HG02852 (cell line): ENCODE measurements at regions not wholly inside any gene's neighbourhood (a gene's known extent, or its start where the extent isn't known, plus 50 kb on each side); places are given as distances from the start of the nearest gene placed in this dataset.
"Not testable (repeated sequence)": the region's sequence is repeated elsewhere in the genome, so short reads cannot be mapped to it uniquely, and the experiment has no call there.

Experiments used
- ATAC-seq: cut with Tn5 transposase; IDR thresholded peaks from one replicate; pipeline ENCODE4 v1.9.1; 2021; ENCODE audit warnings: mild to moderate bottlenecking, moderate library complexity; ENCODE audit not compliant: unreplicated experiment

DNA sequence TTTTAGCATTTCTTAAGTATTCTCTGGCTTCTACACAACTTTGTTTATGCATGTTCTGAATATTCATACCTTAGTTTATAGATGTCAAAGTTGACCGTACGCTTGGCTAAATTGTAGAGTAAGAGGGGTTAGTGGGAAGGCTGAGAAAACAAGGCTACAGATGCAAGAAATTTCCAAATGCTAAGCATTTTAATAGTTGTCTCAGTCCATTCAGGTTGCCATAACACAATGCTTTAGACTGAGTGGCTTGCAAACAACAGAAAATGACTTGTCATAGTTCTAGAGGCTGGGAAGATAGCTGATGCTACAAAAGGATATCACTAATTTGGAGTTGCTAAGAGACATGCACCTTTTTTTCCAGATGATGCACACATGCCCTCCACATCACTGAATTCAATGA is 53.0 kb upstream of the C1QTNF3 start:
- not testable (repeated sequence) for ATAC-seq

DNA sequence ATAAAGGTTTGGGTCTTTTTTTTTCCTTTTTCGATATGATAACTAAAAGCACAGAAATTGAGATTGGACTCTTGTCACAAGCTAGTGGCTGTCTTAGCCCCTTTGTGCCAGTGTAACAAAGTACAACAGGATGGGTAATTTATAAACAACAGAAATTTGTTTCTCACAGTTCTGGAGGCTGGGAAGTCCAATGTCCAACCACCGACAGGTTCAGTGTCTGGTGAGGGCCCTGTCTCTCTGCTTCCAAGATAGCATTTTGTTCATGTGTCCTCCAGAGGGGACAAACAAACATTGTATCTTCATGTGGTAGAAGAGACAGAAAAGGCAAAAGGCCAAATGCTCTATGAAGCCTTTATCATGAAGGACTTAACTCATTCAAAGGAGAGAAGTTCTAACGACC is 56.9 kb upstream of the C1QTNF3 start:
- not testable (repeated sequence) for ATAC-seq

DNA sequence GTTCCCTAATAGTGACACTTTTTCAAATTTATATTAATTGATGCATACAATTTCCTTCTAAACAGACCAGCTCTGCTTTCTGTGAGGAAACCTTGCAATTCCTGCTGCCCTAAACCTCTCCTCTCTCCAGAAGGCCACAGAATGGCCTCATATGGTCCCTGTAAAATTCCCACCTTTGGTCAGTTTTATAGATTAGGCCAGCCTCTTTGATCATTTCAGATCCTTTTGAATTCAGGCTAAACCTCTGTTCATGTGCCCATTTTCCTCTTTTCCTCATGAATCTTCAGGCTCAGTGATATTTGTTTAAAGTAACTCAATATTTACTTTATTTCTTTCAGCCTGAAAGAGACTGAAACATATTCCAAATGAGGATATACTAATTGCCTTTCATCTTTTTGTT is 58.6 kb upstream of the C1QTNF3 start:
- ATAC-seq, result not testable (repeated sequence)

- ATAC-seq, result not testable (repeated sequence)
These were observed 65.9 kb upstream of the C1QTNF3 start for GRCh38 chr5:34108897-34109296.

GRCh38 chr5:34124280-34124679 is 81.3 kb upstream of the C1QTNF3 start:
- not testable (repeated sequence) for ATAC-seq

DNA sequence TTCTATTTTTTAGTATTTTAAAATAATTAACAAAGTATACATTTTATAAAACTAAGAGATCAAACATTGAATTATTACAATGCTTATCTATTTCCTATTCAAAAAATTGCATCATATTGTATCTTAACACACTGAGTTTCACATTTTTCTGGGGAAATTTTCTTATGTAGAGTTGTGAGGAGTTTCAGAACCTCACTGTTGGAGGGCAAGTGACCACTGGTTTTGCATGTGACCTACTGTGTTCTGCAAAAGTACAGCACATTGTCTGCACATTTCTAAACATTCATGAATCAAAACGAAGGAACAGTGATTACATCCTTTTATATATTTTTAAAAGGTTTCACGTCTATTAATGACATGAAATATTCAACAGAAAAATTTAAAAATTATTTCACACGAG is 82.3 kb upstream of the C1QTNF3 start:
- peak; percentile 90 for ATAC-seq

- not testable (repeated sequence) for ATAC-seq
These were observed 83.7 kb upstream of the C1QTNF3 start for GRCh38 chr5:34126741-34127140.

DNA sequence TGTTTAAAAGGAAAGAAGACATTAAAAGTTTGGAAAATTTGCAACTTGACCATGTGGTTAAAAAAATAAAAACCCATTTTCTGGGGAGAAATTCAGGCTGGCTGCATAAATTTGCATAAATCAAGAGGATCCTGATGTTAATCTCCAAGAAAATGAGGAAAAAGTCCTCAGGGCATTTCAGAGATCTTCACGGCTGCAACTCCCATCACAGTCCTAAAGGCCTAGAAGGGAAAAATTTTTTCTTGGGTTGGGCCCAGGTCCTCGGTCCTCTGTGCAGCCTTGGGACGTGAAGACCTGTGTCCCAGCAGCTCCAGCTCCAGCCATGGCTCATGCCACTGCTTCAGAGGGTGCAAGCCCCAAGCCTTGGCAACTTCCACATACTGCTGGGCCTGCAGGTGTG is 84.8 kb upstream of the C1QTNF3 start:
- not testable (repeated sequence) for ATAC-seq

DNA sequence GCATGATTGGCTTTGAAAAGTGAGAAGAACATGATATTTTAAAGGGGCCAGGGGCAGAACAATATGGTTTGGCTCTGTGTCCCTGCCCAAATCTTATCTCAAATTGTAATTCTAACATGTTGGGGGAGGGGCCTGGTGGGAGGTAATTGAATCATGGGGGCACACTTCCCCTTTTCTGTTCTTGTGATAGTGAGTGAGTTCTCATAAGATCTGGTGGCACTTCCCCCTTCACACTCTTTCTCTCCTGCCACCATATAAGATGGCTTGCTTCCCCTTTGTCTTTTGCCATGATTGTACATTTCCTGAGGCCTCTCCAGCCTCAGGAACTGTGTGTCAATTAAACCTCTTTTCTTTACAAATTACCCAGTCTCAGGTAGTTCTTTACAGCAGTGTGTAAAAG is 85.9 kb upstream of the C1QTNF3 start:
- ATAC-seq, result not testable (repeated sequence)

DNA sequence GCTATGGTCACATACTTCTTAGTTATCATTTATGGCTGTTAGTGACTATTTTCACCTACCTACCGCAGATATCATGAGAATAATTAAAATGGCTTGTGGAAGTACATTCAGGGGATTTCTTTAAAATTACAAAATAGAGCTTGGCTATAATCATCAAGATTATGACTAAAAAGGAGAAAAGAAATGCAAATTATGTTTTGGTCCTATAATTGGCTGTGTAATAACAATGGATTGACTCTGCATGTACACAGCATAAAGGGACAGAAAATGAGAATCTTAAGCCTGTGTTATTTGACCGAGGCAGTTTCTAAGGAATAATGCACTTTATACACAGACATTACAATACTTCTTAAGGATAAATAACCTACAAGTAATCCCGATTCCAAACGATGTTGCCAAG is 112.0 kb upstream of the C1QTNF3 start:
- not testable (repeated sequence) for ATAC-seq

DNA sequence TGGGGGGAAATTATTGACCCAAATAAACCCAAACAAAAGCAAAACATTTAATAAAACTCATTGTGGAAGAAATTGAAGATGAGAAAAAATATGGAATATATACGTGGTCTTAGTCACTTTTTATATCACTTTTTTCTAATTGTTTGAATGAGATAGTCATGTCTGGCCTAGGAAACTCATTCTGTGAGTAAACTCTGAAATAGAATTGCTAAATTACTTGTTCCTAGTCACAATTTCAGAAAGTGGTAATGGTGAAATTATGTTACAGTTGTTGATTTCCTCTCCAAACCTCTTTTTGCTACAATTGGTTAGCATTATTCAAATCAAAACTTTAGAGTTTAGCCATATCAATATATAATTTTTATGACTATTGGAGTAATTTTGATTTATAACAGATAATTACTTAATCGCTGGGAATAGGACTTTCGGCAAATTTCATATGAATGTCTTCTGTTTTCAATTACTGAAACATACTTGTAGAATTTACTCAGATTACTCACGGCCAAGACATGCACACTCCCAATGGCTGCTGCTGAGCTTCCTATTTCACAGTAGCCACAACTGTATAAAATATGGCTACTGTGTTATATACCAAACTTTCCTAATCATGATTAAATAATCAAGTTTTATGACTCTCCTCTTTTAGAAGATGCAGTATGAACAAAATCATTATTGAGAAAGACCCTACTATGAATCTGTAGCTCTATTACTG is 113.8 kb upstream of the C1QTNF3 start:
- not testable (repeated sequence) for ATAC-seq

- ATAC-seq, result not testable (repeated sequence)
These were observed 117.9 kb upstream of the C1QTNF3 start for GRCh38 chr5:34160904-34161303.

DNA sequence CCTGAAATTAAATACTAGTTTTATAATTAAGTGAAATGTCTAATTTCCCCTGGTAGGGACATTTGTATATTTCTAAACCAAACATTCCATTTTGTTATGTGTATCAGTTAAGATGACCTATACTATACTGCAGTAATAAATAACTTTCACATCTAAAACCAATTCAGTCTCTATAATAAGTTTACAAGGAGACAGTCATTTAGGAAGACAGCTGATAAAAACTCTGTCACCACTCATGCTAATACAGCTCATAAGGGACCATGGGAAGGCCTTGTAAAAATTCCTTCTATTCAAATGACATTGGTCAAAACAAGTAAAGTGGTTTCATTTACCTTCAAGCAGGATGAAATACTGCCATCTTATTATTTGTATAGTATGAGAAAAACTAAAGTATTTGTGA is 128.4 kb upstream of the C1QTNF3 start:
- not testable (repeated sequence) for ATAC-seq

GRCh38 chr5:34179453-34180190 is 136.6 kb upstream of the C1QTNF3 start:
- ATAC-seq, result not testable (repeated sequence)

- ATAC-seq, result not testable (repeated sequence)
These were observed 137.2 kb upstream of the C1QTNF3 start for GRCh38 chr5:34180225-34180624.

GRCh38 chr5:34180940-34181614 is 138.1 kb upstream of the C1QTNF3 start:
- not testable (repeated sequence) for ATAC-seq

GRCh38 chr5:34185005-34185404 is 142.0 kb upstream of the C1QTNF3 start:
- not testable (repeated sequence) for ATAC-seq

- not testable (repeated sequence) for ATAC-seq
These were observed 142.6 kb upstream of the C1QTNF3 start for GRCh38 chr5:34185572-34185971.

GRCh38 chr5:34186108-34186507 is 143.1 kb upstream of the C1QTNF3 start:
- ATAC-seq, result not testable (repeated sequence)

GRCh38 chr5:34186865-34187264 is 143.9 kb upstream of the C1QTNF3 start:
- not testable (repeated sequence) for ATAC-seq

DNA sequence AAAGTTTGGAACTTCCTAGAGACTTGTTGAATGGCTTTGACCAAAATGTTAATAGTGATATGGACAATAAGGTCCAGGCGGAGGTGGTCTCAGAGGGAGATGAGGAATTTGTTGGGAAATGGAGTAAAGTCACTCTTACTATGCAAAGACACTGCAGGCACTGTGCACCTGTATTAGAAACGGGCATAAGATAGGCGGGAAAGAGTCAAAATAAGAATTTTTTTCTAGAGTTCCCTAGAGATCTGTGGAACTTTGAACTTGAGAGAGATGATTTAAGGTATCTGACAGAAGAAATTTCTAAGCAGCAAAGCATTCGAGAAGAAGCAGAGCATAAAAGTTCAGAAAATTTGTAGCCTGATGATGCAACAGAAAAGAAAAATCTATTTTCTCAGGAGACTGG is 144.4 kb upstream of the C1QTNF3 start:
- not testable (repeated sequence) for ATAC-seq
